ENCODE measurements at regions not wholly inside any gene's neighbourhood (a gene's known extent, or its start where the extent isn't known, plus 50 kb on each side); places are given as distances from the start of the nearest gene placed in this dataset.

DNA sequence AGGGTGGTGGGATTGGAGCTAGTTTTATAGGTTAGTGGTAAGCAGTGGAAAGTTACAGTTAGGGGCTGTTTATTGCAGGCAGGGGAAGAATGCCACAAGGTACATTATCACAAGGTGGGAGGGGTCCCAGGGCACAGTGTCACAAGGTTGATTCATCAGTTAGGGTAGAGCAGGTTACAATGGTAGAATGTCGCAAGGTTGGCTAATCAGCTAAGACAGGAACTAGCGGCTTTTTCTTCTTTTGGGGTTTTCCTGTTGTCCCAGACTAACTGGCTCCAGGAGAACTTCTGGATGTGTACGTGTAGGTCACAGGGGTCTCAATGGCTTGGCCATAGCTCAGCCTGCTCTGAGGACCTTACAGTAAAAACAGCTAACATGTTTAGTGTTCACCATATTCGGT lies 1221.1 kb downstream of the SLITRK1 start:
- DNase-seq, result no peak

DNA sequence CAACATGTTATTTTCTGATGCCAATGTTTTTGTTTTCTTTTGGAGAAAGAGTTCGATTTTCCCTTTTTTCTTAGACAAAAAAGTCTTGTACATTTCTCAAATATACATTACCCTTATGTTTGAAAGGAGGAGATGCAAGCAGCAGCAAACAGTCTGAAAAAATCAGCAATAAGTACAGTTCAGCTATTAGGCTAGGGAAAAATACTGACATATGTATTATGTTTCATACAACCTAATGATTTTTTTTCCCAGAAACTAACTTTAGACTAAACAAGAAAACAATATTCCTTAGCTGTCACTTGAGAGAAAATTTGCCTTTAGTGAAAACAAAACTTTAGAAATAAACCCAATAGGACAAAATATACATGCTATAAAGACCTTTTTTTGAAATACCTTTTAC lies 1223.5 kb downstream of the SLITRK1 start:
- no peak for DNase-seq

GRCh38 chr13:82657471-82657870 lies 1224.8 kb downstream of the SLITRK1 start:
- no peak for DNase-seq

- no peak for DNase-seq
Observed at GRCh38 chr13:82654861-82655855, 1227.1 kb downstream of the SLITRK1 start.

GRCh38 chr13:82654143-82654542 lies 1228.1 kb downstream of the SLITRK1 start:
- no peak for DNase-seq

DNA sequence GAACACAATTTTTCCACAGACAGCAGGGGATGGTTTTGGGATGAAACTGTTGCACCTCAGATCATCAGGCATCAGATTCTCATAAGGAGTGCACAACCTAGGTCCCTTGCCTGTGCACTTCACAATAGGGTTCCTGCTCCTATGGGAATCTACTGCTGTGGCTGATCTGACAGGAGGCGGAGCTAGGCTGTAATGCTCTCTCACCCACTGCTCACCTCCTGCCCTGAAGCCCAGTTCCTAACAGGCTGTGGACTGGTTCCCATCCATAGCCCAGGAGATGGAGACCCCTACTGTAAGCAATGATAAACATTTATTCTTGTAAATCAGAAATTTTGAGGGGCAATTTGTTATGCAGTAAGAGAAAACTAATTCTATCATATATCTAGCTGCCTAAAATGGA lies 1234.7 kb downstream of the SLITRK1 start:
- DNase-seq, result no peak

- DNase-seq, result no peak
Observed at GRCh38 chr13:82636119-82636518, 1246.2 kb downstream of the SLITRK1 start.

- no peak for DNase-seq
Observed at GRCh38 chr13:82634946-82635345, 1247.3 kb downstream of the SLITRK1 start.

GRCh38 chr13:82627183-82627582 lies 1255.1 kb downstream of the SLITRK1 start:
- no peak for DNase-seq

DNA sequence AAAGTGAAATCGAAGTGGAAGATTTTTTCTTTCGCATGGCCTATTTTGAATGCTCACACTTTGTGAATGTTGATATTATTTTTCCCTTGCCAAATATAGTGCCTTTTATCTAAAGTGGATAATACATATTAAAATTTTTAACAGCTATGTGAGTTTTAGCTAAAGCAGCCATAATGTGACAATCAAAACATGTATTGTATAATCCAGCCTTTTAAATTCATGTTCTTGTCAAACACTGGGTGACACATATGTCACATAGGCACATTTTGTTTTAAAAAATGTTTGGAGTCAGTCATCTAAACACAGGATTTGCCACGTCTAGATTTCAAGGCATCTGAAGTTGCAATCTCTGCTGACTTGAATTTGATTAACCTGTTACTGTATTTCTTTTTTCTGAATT lies 1256.6 kb downstream of the SLITRK1 start:
- DNase-seq, result no peak

GRCh38 chr13:82615043-82615442 lies 1267.2 kb downstream of the SLITRK1 start:
- no peak for DNase-seq

DNA sequence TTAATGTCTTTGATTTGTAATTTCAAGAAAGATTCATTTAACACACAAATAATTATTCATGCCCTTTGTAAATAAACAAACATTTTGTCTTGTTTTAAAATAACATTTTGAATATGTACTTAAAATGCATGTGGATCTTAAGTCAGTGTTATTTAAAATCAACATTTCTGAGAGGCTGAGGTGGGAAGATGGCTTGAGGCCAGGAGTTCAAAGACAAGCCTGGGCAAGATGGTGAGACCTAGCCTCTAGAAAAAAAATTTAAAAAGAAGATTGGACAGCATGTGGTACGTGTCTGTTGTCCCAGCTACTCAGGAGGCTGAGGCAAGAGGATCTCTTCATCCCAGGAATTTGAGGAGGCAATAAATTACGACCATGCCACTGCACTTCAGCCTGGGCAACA lies 1268.2 kb downstream of the SLITRK1 start:
- DNase-seq, result no peak

GRCh38 chr13:82606008-82606407 lies 1276.3 kb downstream of the SLITRK1 start:
- DNase-seq, result no peak

GRCh38 chr13:82597747-82598146 lies 1284.5 kb downstream of the SLITRK1 start:
- DNase-seq, result no peak

- no peak for DNase-seq
Observed at GRCh38 chr13:82593239-82593638, 1289.0 kb downstream of the SLITRK1 start.

DNA sequence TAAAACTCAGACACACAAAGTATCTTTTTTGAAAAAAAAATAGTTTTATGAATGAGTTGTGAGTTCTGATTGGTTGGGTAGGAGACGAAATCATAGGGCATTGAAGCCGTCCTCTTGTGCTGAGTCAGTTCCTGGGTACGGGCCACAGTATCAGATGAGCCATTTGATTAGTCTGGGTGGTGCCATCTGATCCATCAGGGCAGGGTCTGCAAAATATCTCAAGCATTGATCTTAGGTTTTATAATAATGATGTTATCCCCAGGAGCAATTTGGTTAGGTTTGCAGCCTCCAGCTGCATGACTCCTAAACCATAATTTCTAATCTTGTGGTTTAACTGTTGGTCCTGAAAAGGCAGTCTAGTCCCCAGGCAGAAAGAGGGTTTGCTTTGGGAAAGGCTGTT lies 1310.6 kb downstream of the SLITRK1 start:
- DNase-seq, result no peak

DNA sequence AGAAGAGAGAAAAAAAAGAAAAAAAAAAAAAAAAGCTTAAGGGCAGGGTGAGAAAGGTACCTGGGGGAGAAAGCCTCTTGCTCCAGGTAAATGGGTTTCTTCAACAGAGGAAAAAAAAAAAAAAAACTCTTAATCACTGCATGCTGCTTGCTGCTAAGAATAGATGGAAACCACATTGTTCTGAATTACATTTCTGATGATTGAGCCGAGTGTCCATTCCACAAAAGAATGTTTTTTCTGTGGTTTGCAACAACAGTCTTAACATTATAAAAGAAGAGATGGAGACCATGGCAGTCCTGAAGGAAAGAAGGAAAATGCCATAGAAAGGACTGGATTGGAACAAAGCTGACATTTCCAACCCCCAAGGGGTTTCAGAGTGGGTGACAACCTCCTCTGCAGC lies 1312.7 kb downstream of the SLITRK1 start:
- DNase-seq, result no peak

DNA sequence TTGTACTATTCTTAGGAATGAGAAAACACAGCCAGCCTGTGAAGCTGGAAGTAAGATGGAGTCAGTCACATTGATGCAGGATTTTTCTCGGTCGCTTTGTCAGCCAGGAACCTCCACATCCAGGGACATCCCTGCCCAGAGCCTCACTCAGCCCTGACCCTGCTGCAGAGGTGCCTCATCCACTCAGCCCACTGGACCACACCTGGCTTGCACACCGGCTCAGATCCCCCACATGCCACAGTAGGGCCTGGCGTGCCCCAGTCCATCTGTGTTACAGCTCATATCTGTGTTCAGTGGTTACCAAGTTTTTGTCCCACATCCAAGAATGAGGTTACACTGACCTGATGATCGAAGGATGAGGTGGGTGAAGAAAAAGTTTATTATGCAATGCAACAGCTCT lies 1315.4 kb downstream of the SLITRK1 start:
- DNase-seq, result no peak

DNA sequence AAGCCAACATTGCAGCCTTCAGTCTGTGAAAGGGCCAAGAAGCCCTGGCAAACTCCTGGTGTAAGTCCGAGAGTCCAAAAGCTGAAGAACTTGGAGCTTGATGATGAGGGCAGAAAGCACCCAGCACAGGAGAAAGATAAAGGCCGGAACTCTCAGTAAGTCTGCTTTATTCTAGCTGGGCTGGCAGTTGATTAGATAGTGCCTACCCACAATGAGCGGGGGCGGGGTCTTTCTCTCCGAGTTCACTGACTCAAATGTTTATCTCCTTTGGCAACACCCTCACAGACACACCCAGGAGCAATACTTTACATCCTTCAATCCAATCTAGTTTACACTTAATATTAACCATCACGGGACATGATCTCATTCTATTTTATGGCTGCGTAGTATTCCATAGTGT lies 1317.1 kb downstream of the SLITRK1 start:
- no peak for DNase-seq

- DNase-seq, result no peak
Observed at GRCh38 chr13:82560889-82561288, 1321.4 kb downstream of the SLITRK1 start.

- no peak for DNase-seq
Observed at GRCh38 chr13:82522872-82523271, 1359.4 kb downstream of the SLITRK1 start.

DNA sequence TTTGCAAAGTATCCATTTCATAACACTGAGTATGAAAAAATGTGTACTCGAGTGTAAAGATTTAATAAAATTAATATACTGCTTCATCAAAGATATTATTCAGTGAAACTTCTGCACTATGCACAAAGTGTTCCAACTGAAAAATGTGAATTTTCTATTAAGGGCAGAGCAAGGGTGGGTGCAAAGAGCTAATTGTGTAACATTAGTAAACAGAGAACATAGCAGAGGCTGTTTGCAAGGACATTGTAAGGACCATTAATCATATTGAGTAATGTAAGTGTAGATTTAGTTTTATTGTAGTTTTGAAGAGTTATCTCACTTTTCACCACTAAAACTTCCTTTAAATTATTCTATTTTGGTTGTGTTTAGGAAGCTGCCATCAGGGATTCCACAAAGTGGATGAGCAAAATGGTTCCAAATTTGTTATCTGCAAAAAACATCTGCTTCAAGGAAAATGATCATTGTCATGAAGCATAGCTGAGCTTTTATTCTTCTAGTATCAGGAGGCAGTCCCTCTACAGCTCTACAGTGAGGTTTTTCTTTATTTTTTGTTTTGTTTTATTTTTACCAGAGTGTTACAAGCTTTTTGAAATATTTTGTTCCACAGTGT lies 1375.4 kb downstream of the SLITRK1 start:
- DNase-seq, result no peak

GRCh38 chr13:82501834-82502233 lies 1380.4 kb downstream of the SLITRK1 start:
- no peak for DNase-seq

DNA sequence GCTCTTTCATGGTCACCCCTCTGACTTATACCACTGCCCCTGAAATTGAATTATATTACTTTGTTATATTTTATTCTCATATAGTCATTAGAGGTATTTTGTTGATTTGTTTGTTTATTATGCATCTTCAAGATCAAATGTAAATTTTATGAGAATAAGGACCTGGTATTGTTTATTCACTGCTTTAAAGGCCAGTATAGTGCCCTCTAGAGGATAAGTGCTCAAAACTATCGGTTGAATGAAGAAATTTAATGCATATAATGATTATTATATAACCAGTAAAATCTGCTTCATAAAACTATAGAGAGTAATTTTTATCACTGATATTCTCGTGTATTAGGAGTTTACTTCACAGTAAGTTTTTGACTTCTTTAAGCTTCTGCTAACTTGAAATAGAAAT lies 1401.9 kb downstream of the SLITRK1 start:
- no peak for DNase-seq
